Gastroesophageal sphincter (tissue), 4 donors: ENCODE measurements at regions not wholly inside any gene's neighbourhood (a gene's known extent, or its start where the extent isn't known, plus 50 kb on each side); places are given as distances from the start of the nearest gene placed in this dataset.

Experiments
- ATAC-seq: fragments of 150-250 bp; one replicate; pipeline ENCODE4 v1.9.1; 2016; ENCODE audit warnings: mild to moderate bottlenecking, moderate library complexity
- H3K27ac ChIP-seq, 4 donors: fragments of 200-600 bp; sonication (generic) in 3 of 4; 1 replicate in 3 of 4; 2 replicates in 1 of 4; pipeline ENCODE4 v1.5.1; 2016 to 2019
- H3K27me3 ChIP-seq: fragments of 200-600 bp; sonication (generic); one replicate; pipeline ENCODE4 v1.5.1; 2019
- H3K36me3 ChIP-seq, 2 donors: fragments of 200-600 bp; sonication (generic); one replicate each; pipeline ENCODE4 v1.5.1; 2019; ENCODE audit warnings: control low read depth in 1 of 2
- H3K4me1 ChIP-seq, 3 donors: fragments of 200-600 bp; sonication (generic); 1 replicate in 2 of 3; 2 replicates in 1 of 3; pipeline ENCODE4 v1.5.1; 2016 to 2019; ENCODE audit warnings: control low read depth in 2 of 3
- H3K4me3 ChIP-seq, 2 donors: fragments of 200-600 bp; sonication (generic); one replicate each; pipeline ENCODE4 v1.5.1; 2019; ENCODE audit warnings: mild to moderate bottlenecking in 1 of 2, moderate library complexity in 1 of 2
- H3K9me3 ChIP-seq, 3 donors: fragments of 200-600 bp; sonication (generic); one replicate each; pipeline ENCODE4 v1.5.1; 2017 to 2019; ENCODE audit warnings: control low read depth in 2 of 3
- CTCF ChIP-seq, 4 experiments: fragments of 200-600 bp in 2 of 4; fragments of 450-650 bp in 2 of 4; sonication (generic) in 1 of 4; IDR thresholded peaks; one replicate each; pipeline ENCODE4 v1.5.1; 2017 to 2019; ENCODE audit warnings: antibody characterized with exemption in 4 of 4, mild to moderate bottlenecking in 2 of 4, moderate library complexity in 2 of 4
- EP300 ChIP-seq: sonication (generic); formaldehyde crosslinking; IDR thresholded peaks from one replicate; pipeline ENCODE4 v1.6.1; 2017; ENCODE audit warnings: antibody characterized with exemption, mild to moderate bottlenecking
- POLR2A ChIP-seq, 2 donors: fragments of 450-650 bp; IDR thresholded peaks; one replicate each; pipeline ENCODE4 v1.6.1; 2017; ENCODE audit warnings: antibody characterized with exemption in 2 of 2, mild to moderate bottlenecking in 2 of 2, moderate library complexity in 1 of 2
- POLR2AphosphoS5 ChIP-seq: sonication (generic); formaldehyde crosslinking; IDR thresholded peaks from one replicate; pipeline ENCODE4 v1.6.1; 2017; ENCODE audit warnings: antibody characterized with exemption
- WGBS, 2 donors: methylation state at CpG; one replicate each; pipeline ENCODE4 v1.1.5; 2018; ENCODE audit warnings: low coverage in 1 of 2; 5-methylcytosine and 5-hydroxymethylcytosine counted together

- Histone ChIP-seq H3K27ac (no peak overlapping the region), H3K4me1 (no peaks in the 10 kb centered on the region), H3K9me3 (no peaks in the 10 kb centered on the region), H3K27me3 (peaks cover 5% of the 10 kb centered on the region), H3K4me3 (no peak overlapping the region), H3K36me3 (no peaks in the 10 kb centered on the region)
- TF ChIP-seq CTCF (IDR thresholded peaks at IDR 0.05) (peak; percentile 44 to 59 (median 56)), POLR2A (IDR thresholded peaks at IDR 0.05) (no peak)
- ATAC-seq = peak; percentile 65
- WGBS, 2 donors = 58 to 64% methylated on average over 4 to 6 of the region's 6 CpGs
These were observed 274.7 kb downstream of the DAD1 start for GRCh38 chr14:22314183-22314820.

GRCh38 chr14:22313172-22313801 lies 275.7 kb downstream of the DAD1 start:
- ATAC-seq = no peak
- TF ChIP-seq POLR2AphosphoS5 (no peak), EP300 (no peak)
- no peaks in the 10 kb centered on the region for H3K4me1 ChIP-seq
- H3K27ac ChIP-seq = no peak overlapping the region
- no peaks in the 10 kb centered on the region for H3K36me3 ChIP-seq
- no peak overlapping the region for H3K4me3 ChIP-seq
- H3K9me3 ChIP-seq = no peaks in the 10 kb centered on the region
- peaks cover 5% of the 10 kb centered on the region for H3K27me3 ChIP-seq
- 53 to 61% methylated on average over 1 of the region's 1 CpG for WGBS, 2 donors

GRCh38 chr14:22311636-22312035 lies 277.4 kb downstream of the DAD1 start:
- H3K27me3 ChIP-seq = peaks cover 5% of the 10 kb centered on the region
- no peaks in the 10 kb centered on the region for H3K36me3 ChIP-seq
- H3K4me3 ChIP-seq = no peak overlapping the region
- H3K9me3 ChIP-seq = no peaks in the 10 kb centered on the region
- TF ChIP-seq CTCF (IDR thresholded peaks at IDR 0.05) (no peak), POLR2AphosphoS5 (no peak), POLR2A (IDR thresholded peaks at IDR 0.05) (no peak), EP300 (no peak)
- H3K27ac ChIP-seq = no peak overlapping the region
- 77% methylated on average over 1 of the region's 1 CpG; no CpG with 5 or more reads in 1 of the 2 donors for WGBS, 2 donors
- H3K4me1 ChIP-seq = no peaks in the 10 kb centered on the region
- ATAC-seq = no peak

- Histone ChIP-seq H3K36me3 (no peaks in the 10 kb centered on the region), H3K27ac (no peak overlapping the region), H3K4me3 (no peak overlapping the region), H3K27me3 (peaks cover 22% of the 10 kb centered on the region), H3K9me3 (no peaks in the 10 kb centered on the region), H3K4me1 (no peaks in the 10 kb centered on the region)
- TF ChIP-seq POLR2AphosphoS5 (no peak), POLR2A (IDR thresholded peaks at IDR 0.05) (no peak), CTCF (IDR thresholded peaks at IDR 0.05) (no peak), EP300 (no peak)
- WGBS, 2 donors = 71 to 73% methylated on average over 5 of the region's 5 CpGs
- ATAC-seq = no peak
These were observed 283.4 kb downstream of the DAD1 start for GRCh38 chr14:22305607-22306006.

- peaks cover 22% of the 10 kb centered on the region for H3K27me3 ChIP-seq
- 80% methylated on average over 2 to 4 of the region's 6 CpGs for WGBS, 2 donors
- no peaks in the 10 kb centered on the region for H3K36me3 ChIP-seq
- no peak overlapping the region for H3K4me3 ChIP-seq
- TF ChIP-seq POLR2A (IDR thresholded peaks at IDR 0.05) = no peak
- TF ChIP-seq CTCF (IDR thresholded peaks at IDR 0.05) = no peak
- TF ChIP-seq POLR2AphosphoS5 = no peak
- TF ChIP-seq EP300 = no peak
- no peak for ATAC-seq
- no peaks in the 10 kb centered on the region for H3K4me1 ChIP-seq
- no peak overlapping the region for H3K27ac ChIP-seq
- no peaks in the 10 kb centered on the region for H3K9me3 ChIP-seq
These were observed 284.7 kb downstream of the DAD1 start for GRCh38 chr14:22304326-22304725.
